A549 (cell line): ENCODE measurements at regions not wholly inside any gene's neighbourhood (a gene's known extent, or its start where the extent isn't known, plus 50 kb on each side); places are given as distances from the start of the nearest gene placed in this dataset.

Experiments
- CTCF ChIP-seq: fragments of >200 bp; sonication (Bioruptor Twin); formaldehyde crosslinking; IDR thresholded peaks from 3 replicates; pipeline ENCODE4 v1.5.1; 2016
- MAX ChIP-seq: IDR thresholded peaks from 2 replicates; pipeline ENCODE4 v1.6.1; 2012
- POLR2A ChIP-seq: IDR thresholded peaks from 2 replicates; pipeline ENCODE4 v1.6.1; 2012; ENCODE audit warnings: mild to moderate bottlenecking, low read length
- ZSCAN20 ChIP-seq: fragments of 250-450 bp; sonication (Bioruptor Pico); IDR thresholded peaks from 2 replicates; pipeline ENCODE4 v1.8.0; 2022; ENCODE audit warnings: mild to moderate bottlenecking, moderate library complexity

- TF ChIP-seq ZSCAN20 (CRISPR knock-in tag) (no peak), POLR2A (no peak), CTCF (no peak), MAX (no peak)
Observed at GRCh38 chr4:84032372-84032771, 466.7 kb downstream of the NKX6-1 start.
